PFSK-1 (cell line): ENCODE measurements at regions not wholly inside any gene's neighbourhood (a gene's known extent, or its start where the extent isn't known, plus 50 kb on each side); places are given as distances from the start of the nearest gene placed in this dataset.

Experiments used
- FOXP2 ChIP-seq: optimal IDR thresholded peaks from 2 replicates; pipeline ENCODE3; 2011; ENCODE audit warnings: borderline replicate concordance, control low read depth, inconsistent platforms; ENCODE audit not compliant: insufficient read depth; ENCODE audit errors: extremely low read length, extremely low read depth
- POLR2AphosphoS5 ChIP-seq: IDR thresholded peaks from 2 replicates; pipeline ENCODE4 v1.6.1; 2012; ENCODE audit warnings: low read depth, mild to moderate bottlenecking, control low read depth, low read length, moderate library complexity
- REST ChIP-seq, 2 experiments: IDR thresholded peaks; 2 replicates each; pipeline versions ENCODE4 v1.6.1 to v1.8.0; 2011 to 2012; ENCODE audit warnings: low read depth in 2 of 2, low read length in 2 of 2, control low read depth in 1 of 2, inconsistent platforms in 1 of 2, mild to moderate bottlenecking in 1 of 2, moderate library complexity in 1 of 2; ENCODE audit not compliant: insufficient read depth in 1 of 2
- SIN3A ChIP-seq: IDR thresholded peaks from 2 replicates; pipeline ENCODE4 v1.6.1; 2012; ENCODE audit warnings: mild to moderate bottlenecking, low read length, moderate library complexity, borderline replicate concordance; ENCODE audit not compliant: insufficient read depth
- TAF1 ChIP-seq: IDR thresholded peaks from 2 replicates; pipeline ENCODE4 v1.6.1; 2012; ENCODE audit warnings: low read length, control low read depth, borderline replicate concordance; ENCODE audit not compliant: insufficient read depth

DNA sequence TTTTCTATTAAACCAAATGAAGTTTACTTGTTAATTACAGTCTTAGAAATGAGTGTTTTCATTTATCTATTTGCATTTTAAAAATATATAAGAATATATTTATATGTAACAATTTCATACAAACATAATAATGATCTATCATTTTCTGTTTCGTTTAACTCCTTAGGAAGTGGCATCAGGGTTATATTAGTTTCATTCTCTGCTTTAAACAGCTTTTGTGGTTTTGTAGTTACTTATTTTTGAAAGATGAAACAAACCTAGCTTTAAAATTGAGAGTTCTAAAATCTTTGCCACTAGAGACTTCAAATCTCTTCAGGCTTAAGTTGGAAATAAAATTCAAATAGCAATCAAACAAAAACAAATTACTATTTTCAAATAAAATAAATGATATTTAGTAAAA is 2110.6 kb downstream of the MRPL39 start:
- no peak for TF ChIP-seq TAF1
- TF ChIP-seq REST (IDR thresholded peaks at IDR 0.05; ENCODE audit: insufficient read depth in 1 of 2, low read depth in 2 of 2, low read length in 2 of 2) = no peak
- no peak for TF ChIP-seq SIN3A
- TF ChIP-seq FOXP2 = no peak
- no peak for TF ChIP-seq POLR2AphosphoS5

- no peak for TF ChIP-seq REST (IDR thresholded peaks at IDR 0.05; ENCODE audit: insufficient read depth in 1 of 2, low read depth in 2 of 2, low read length in 2 of 2)
- TF ChIP-seq SIN3A = no peak
- TF ChIP-seq TAF1 = no peak
- no peak for TF ChIP-seq POLR2AphosphoS5
- TF ChIP-seq FOXP2 = no peak
Measured at GRCh38 chr21:23488245-23488644, 2119.0 kb downstream of the MRPL39 start.

DNA sequence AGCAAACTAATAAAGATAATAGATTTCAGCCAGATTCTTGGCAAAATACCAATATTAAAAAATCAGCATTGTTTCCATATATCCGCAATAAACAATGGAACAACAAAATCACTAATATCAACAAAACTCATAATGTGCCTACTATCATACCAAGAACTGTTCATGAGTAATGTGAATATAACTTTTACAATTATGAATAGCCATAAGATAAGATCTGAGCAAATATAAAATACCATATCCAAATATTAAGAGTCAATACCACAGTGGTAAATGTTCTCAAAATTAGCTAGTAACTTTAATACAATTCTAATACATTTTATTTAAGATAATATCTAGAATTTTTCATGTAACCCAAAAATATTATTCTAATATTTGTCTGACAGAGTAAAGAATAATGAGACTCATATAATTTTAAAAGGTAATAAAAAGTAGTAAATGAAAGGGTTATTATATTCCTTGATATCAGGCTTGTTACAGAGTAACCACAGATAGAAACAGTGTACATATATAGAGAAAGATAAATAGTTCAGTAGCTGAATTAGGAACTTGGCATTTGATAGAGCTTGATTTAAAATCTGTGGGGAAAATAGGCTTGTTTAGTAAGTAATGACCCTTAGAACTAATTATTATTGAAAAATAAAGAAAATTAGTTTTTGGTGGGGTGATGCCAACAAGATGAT is 2126.6 kb downstream of the MRPL39 start:
- no peak for TF ChIP-seq SIN3A
- no peak for TF ChIP-seq POLR2AphosphoS5
- no peak for TF ChIP-seq REST (IDR thresholded peaks at IDR 0.05; ENCODE audit: insufficient read depth in 1 of 2, low read depth in 2 of 2, low read length in 2 of 2)

- no peak for TF ChIP-seq REST (IDR thresholded peaks at IDR 0.05; ENCODE audit: insufficient read depth in 1 of 2, low read depth in 2 of 2, low read length in 2 of 2)
- no peak for TF ChIP-seq SIN3A
- TF ChIP-seq POLR2AphosphoS5 = no peak
- no peak for TF ChIP-seq FOXP2
- TF ChIP-seq TAF1 = no peak
Measured at GRCh38 chr21:23478381-23478780, 2128.9 kb downstream of the MRPL39 start.
